ENCODE measurements at regions not wholly inside any gene's neighbourhood (a gene's known extent, or its start where the extent isn't known, plus 50 kb on each side); places are given as distances from the start of the nearest gene placed in this dataset.

DNA sequence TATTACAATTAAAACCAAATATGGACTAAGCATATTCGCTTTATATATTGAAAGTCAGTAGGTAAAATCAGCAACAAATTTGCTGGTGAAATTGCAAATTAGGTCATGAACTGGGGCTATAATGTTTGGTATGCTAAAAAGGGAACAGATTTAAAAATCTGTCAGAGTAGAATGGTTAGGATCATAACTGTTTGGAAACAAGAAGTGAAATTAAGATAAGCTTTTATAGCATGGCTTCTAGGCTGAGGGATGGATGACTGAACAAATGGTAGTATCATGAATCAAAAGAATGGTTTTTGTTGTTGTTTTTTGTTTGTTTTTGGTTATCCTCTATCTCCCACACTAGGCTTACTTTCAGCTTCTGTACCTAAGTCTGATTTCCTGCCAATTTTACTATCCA, 1090.4 kb downstream of the PCDH9 start:
- H3K9ac ChIP-seq (ENCODE audit: low read depth in 1 of 2, low read length in 2 of 2) = no peak overlapping the region
- no peak overlapping the region for H3K4me3 ChIP-seq (ENCODE audit: low read depth in 1 of 3, low read length in 3 of 3)
- no peak for DNase-seq (ENCODE audit: low spot score)
- H3K27ac ChIP-seq (ENCODE audit: low read depth in 1 of 2, low read length in 2 of 2) = no peak overlapping the region
- no peaks in the 10 kb centered on the region for H3K27me3 ChIP-seq (ENCODE audit: control insufficient read depth in 4 of 4, insufficient read depth in 4 of 4, low read length in 3 of 4)
- no peaks in the 10 kb centered on the region for H3K36me3 ChIP-seq (ENCODE audit: control insufficient read depth in 4 of 4, insufficient read depth in 3 of 4, low read depth in 1 of 4, low read length in 3 of 4)
- TF ChIP-seq, protein P1, sequence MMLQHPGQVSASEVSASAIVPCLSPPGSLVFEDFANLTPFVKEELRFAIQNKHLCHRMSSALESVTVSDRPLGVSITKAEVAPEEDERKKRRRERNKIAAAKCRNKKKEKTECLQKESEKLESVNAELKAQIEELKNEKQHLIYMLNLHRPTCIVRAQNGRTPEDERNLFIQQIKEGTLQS (IDR thresholded peaks at IDR 0.05) = no peak
- TF ChIP-seq NR2F2 (IDR thresholded peaks at IDR 0.05) = no peak
- TF ChIP-seq HNF4A (conservative IDR thresholded peaks at IDR 0.05) = no peak
- no peak for TF ChIP-seq REST (IDR thresholded peaks at IDR 0.05)
- TF ChIP-seq FOXA2 (IDR thresholded peaks at IDR 0.05) = no peak
- no peak for TF ChIP-seq FOXA1 (IDR thresholded peaks at IDR 0.05)
- TF ChIP-seq, protein P2, sequence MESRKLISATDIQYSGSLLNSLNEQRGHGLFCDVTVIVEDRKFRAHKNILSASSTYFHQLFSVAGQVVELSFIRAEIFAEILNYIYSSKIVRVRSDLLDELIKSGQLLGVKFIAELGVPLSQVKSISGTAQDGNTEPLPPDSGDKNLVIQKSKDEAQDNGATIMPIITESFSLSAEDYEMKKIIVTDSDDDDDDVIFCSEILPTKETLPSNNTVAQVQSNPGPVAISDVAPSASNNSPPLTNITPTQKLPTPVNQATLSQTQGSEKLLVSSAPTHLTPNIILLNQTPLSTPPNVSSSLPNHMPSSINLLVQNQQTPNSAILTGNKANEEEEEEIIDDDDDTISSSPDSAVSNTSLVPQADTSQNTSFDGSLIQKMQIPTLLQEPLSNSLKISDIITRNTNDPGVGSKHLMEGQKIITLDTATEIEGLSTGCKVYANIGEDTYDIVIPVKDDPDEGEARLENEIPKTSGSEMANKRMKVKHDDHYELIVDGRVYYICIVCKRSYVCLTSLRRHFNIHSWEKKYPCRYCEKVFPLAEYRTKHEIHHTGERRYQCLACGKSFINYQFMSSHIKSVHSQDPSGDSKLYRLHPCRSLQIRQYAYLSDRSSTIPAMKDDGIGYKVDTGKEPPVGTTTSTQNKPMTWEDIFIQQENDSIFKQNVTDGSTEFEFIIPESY (IDR thresholded peaks at IDR 0.05) = no peak
- no peak for TF ChIP-seq HNF4G (IDR thresholded peaks at IDR 0.05)
- no peak for TF ChIP-seq RXRA (IDR thresholded peaks at IDR 0.05)
- no peak for TF ChIP-seq TAF1 (conservative IDR thresholded peaks at IDR 0.05)
- WGBS = 39% methylated on average over 1 of the region's 1 CpG
- no peaks in the 10 kb centered on the region for H3K9me3 ChIP-seq (ENCODE audit: control insufficient read depth in 4 of 4, low read length in 3 of 4)
- H3K4me1 ChIP-seq (ENCODE audit: control insufficient read depth in 4 of 4, insufficient read depth in 4 of 4, low read length in 3 of 4) = no peaks in the 10 kb centered on the region

DNA sequence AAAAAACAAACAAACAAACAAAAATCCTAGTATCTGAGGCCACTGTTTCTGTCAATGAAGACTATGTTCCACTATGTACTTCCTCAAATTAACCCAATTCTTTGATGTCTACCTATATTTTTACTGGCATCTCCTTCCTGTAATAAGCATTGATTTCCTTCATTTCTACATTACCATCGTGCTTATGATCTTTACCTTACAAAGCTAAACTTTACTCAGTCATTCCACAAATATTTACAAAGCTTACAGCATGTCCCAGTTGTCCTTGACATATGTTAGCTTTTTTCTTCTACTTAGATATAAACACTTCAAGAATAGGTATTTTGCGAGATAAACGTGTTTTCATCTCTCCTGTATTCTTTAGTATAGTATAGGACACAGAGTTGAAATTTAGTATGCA, 1090.9 kb downstream of the PCDH9 start:
- no peak for DNase-seq (ENCODE audit: low spot score)
- Histone ChIP-seq H3K9ac (ENCODE audit: low read depth in 1 of 2, low read length in 2 of 2) (no peak overlapping the region), H3K36me3 (ENCODE audit: control insufficient read depth in 4 of 4, insufficient read depth in 3 of 4, low read depth in 1 of 4, low read length in 3 of 4) (no peaks in the 10 kb centered on the region), H3K4me3 (ENCODE audit: low read depth in 1 of 3, low read length in 3 of 3) (no peak overlapping the region), H3K27me3 (ENCODE audit: control insufficient read depth in 4 of 4, insufficient read depth in 4 of 4, low read length in 3 of 4) (no peaks in the 10 kb centered on the region), H3K27ac (ENCODE audit: low read depth in 1 of 2, low read length in 2 of 2) (no peak overlapping the region), H3K9me3 (ENCODE audit: control insufficient read depth in 4 of 4, low read length in 3 of 4) (no peaks in the 10 kb centered on the region), H3K4me1 (ENCODE audit: control insufficient read depth in 4 of 4, insufficient read depth in 4 of 4, low read length in 3 of 4) (no peaks in the 10 kb centered on the region)
- WGBS = 24% methylated on average over 3 of the region's 3 CpGs
- TF ChIP-seq YY1 (IDR thresholded peaks at IDR 0.05) = no peak
- TF ChIP-seq, protein P3, sequence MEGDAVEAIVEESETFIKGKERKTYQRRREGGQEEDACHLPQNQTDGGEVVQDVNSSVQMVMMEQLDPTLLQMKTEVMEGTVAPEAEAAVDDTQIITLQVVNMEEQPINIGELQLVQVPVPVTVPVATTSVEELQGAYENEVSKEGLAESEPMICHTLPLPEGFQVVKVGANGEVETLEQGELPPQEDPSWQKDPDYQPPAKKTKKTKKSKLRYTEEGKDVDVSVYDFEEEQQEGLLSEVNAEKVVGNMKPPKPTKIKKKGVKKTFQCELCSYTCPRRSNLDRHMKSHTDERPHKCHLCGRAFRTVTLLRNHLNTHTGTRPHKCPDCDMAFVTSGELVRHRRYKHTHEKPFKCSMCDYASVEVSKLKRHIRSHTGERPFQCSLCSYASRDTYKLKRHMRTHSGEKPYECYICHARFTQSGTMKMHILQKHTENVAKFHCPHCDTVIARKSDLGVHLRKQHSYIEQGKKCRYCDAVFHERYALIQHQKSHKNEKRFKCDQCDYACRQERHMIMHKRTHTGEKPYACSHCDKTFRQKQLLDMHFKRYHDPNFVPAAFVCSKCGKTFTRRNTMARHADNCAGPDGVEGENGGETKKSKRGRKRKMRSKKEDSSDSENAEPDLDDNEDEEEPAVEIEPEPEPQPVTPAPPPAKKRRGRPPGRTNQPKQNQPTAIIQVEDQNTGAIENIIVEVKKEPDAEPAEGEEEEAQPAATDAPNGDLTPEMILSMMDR (IDR thresholded peaks at IDR 0.05; ENCODE audit: low read depth, low read length, missing input control) = no peak
- no peak for TF ChIP-seq JUND (IDR thresholded peaks at IDR 0.05)
- TF ChIP-seq GABPA (IDR thresholded peaks at IDR 0.05 in 1 of 2, conservative IDR thresholded peaks at IDR 0.05 in 1 of 2) = no peak
- TF ChIP-seq HNF4G (IDR thresholded peaks at IDR 0.05) = no peak
- TF ChIP-seq TAF1 (conservative IDR thresholded peaks at IDR 0.05) = no peak
- no peak for TF ChIP-seq RAD21 (IDR thresholded peaks at IDR 0.05)
- TF ChIP-seq FOXA1 (IDR thresholded peaks at IDR 0.05) = no peak
- TF ChIP-seq SP1 (IDR thresholded peaks at IDR 0.05) = no peak
- TF ChIP-seq, protein P1 (IDR thresholded peaks at IDR 0.05) = no peak
- TF ChIP-seq REST (IDR thresholded peaks at IDR 0.05) = no peak
- TF ChIP-seq RXRA (IDR thresholded peaks at IDR 0.05) = no peak
- no peak for TF ChIP-seq FOXA2 (IDR thresholded peaks at IDR 0.05)
- TF ChIP-seq HNF4A (conservative IDR thresholded peaks at IDR 0.05) = no peak
- TF ChIP-seq, protein P4, sequence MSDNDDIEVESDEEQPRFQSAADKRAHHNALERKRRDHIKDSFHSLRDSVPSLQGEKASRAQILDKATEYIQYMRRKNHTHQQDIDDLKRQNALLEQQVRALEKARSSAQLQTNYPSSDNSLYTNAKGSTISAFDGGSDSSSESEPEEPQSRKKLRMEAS (IDR thresholded peaks at IDR 0.05) = no peak
- TF ChIP-seq NR2F2 (IDR thresholded peaks at IDR 0.05) = no peak
- TF ChIP-seq, protein P2 (IDR thresholded peaks at IDR 0.05) = no peak
- TF ChIP-seq EGR1 (IDR thresholded peaks at IDR 0.05; ENCODE audit: low read depth in 2 of 2) = no peak

Measured in liver (tissue), 8 donors.